Liver (tissue), 8 donors: ENCODE measurements at regions not wholly inside any gene's neighbourhood (a gene's known extent, or its start where the extent isn't known, plus 50 kb on each side); places are given as distances from the start of the nearest gene placed in this dataset.

ENCODE experiments used
- DNase-seq: peaks from one replicate; pipeline ENCODE4 v3.0.0-alpha.2; 2017; ENCODE audit warnings: low spot score
- H3K27ac ChIP-seq, 2 donors: one replicate each; pipeline ENCODE4 v1.7.0; 2013; ENCODE audit warnings: inconsistent platforms in 2 of 2, low read length in 2 of 2, control low read depth in 1 of 2, low read depth in 1 of 2, mild to moderate bottlenecking in 1 of 2
- H3K27me3 ChIP-seq, 4 donors: one replicate each; pipeline versions ENCODE4 v1.6.1 to v1.7.0; 2013; ENCODE audit warnings: low read length in 3 of 4, inconsistent platforms in 1 of 4, mild to moderate bottlenecking in 1 of 4, moderate library complexity in 1 of 4; ENCODE audit not compliant: control insufficient read depth in 4 of 4, insufficient read depth in 4 of 4
- H3K36me3 ChIP-seq, 4 donors: one replicate each; pipeline versions ENCODE4 v1.6.1 to v1.7.0; 2013; ENCODE audit warnings: low read length in 3 of 4, mild to moderate bottlenecking in 3 of 4, low read depth in 1 of 4, moderate library complexity in 1 of 4; ENCODE audit not compliant: control insufficient read depth in 4 of 4, insufficient read depth in 3 of 4
- H3K4me1 ChIP-seq, 4 donors: one replicate each; pipeline versions ENCODE4 v1.6.1 to v1.7.0; 2013; ENCODE audit warnings: low read length in 3 of 4, mild to moderate bottlenecking in 3 of 4, moderate library complexity in 1 of 4; ENCODE audit not compliant: control insufficient read depth in 4 of 4, insufficient read depth in 4 of 4
- H3K4me3 ChIP-seq, 3 donors: one replicate each; pipeline versions ENCODE4 v1.6.1 to v1.7.0; 2013; ENCODE audit warnings: low read length in 3 of 3, control low read depth in 1 of 3, low read depth in 1 of 3, mild to moderate bottlenecking in 1 of 3
- H3K9ac ChIP-seq, 2 donors: one replicate each; pipeline ENCODE4 v1.7.0; 2013; ENCODE audit warnings: low read length in 2 of 2, mild to moderate bottlenecking in 2 of 2, moderate library complexity in 2 of 2, control low read depth in 1 of 2, low read depth in 1 of 2
- H3K9me3 ChIP-seq, 4 donors: one replicate each; pipeline versions ENCODE4 v1.6.1 to v1.7.0; 2013; ENCODE audit warnings: low read length in 3 of 4; ENCODE audit not compliant: control insufficient read depth in 4 of 4
- ATF3 ChIP-seq: IDR thresholded peaks from 2 replicates; pipeline ENCODE4 v1.6.1; 2016; ENCODE audit warnings: antibody characterized with exemption
- CTCF ChIP-seq: fragments of 150-350 bp; IDR thresholded peaks from 2 replicates; pipeline ENCODE4 v1.5.1; 2017; ENCODE audit warnings: improper control_type of control experiment, low read depth, low read length; ENCODE audit not compliant: missing input control
- EGR1 ChIP-seq, 2 donors: IDR thresholded peaks; 2 replicates each; pipeline ENCODE4 v1.6.1; 2016 to 2018; ENCODE audit warnings: antibody characterized with exemption in 2 of 2, low read depth in 2 of 2
- FOXA1 ChIP-seq: IDR thresholded peaks from 2 replicates; pipeline ENCODE4 v1.6.1; 2016; ENCODE audit warnings: antibody characterized with exemption
- FOXA2 ChIP-seq: IDR thresholded peaks from 2 replicates; pipeline ENCODE4 v1.6.1; 2016; ENCODE audit warnings: antibody characterized with exemption
- GABPA ChIP-seq, 2 donors: IDR thresholded peaks in 1 of 2; conservative IDR thresholded peaks in 1 of 2; 2 replicates each; pipeline ENCODE4 v1.6.1; 2016; ENCODE audit warnings: antibody characterized with exemption in 2 of 2, mild to moderate bottlenecking in 1 of 2, moderate library complexity in 1 of 2
- HNF4A ChIP-seq, 2 donors: conservative IDR thresholded peaks; 2 replicates each; pipeline ENCODE4 v1.6.1; 2016; ENCODE audit warnings: antibody characterized with exemption in 2 of 2, mild to moderate bottlenecking in 2 of 2
- JUND ChIP-seq, 2 donors: IDR thresholded peaks; 2 replicates each; pipeline ENCODE4 v1.6.1; 2016; ENCODE audit warnings: antibody characterized with exemption in 2 of 2
- MAX ChIP-seq: IDR thresholded peaks from 2 replicates; pipeline ENCODE4 v1.6.1; 2016; ENCODE audit warnings: antibody characterized with exemption
- NR2F2 ChIP-seq: IDR thresholded peaks from 2 replicates; pipeline ENCODE4 v1.6.1; 2016; ENCODE audit warnings: antibody characterized with exemption
- RAD21 ChIP-seq, 2 donors: IDR thresholded peaks; 2 replicates each; pipeline ENCODE4 v1.6.1; 2016; ENCODE audit warnings: antibody characterized with exemption in 2 of 2, mild to moderate bottlenecking in 2 of 2
- RXRA ChIP-seq, 2 donors: IDR thresholded peaks; 2 replicates each; pipeline ENCODE4 v1.6.1; 2017 to 2018; ENCODE audit warnings: antibody characterized with exemption in 2 of 2, mild to moderate bottlenecking in 1 of 2
- SP1 ChIP-seq: IDR thresholded peaks from 2 replicates; pipeline ENCODE4 v1.6.1; 2018; ENCODE audit warnings: antibody characterized with exemption, mild to moderate bottlenecking
- TAF1 ChIP-seq: conservative IDR thresholded peaks from 2 replicates; pipeline ENCODE4 v1.6.1; 2016; ENCODE audit warnings: antibody characterized with exemption, mild to moderate bottlenecking
- YY1 ChIP-seq: IDR thresholded peaks from 2 replicates; pipeline ENCODE4 v1.6.1; 2016; ENCODE audit warnings: antibody characterized with exemption, mild to moderate bottlenecking
- ZBTB33 ChIP-seq: IDR thresholded peaks from 2 replicates; pipeline ENCODE4 v1.6.1; 2016; ENCODE audit warnings: antibody characterized with exemption
- WGBS: extraction: QIAGEN DNeasy Blood & Tissue Kit; methylation state at CpG from one replicate; pipeline ENCODE4 v1.1.7; 2013; 5-methylcytosine and 5-hydroxymethylcytosine counted together
- donor health status: healthy.
- donor health status: healthy.
- donor health status: healthy.
- donor health status: healthy.
- donor health status: healthy.

GRCh38 chr10:53749439-53749838, 976.9 kb upstream of the MBL2 start:
- TF ChIP-seq JUND (IDR thresholded peaks at IDR 0.05) (no peak), SP1 (no peak), GABPA (IDR thresholded peaks at IDR 0.05 in 1 of 2, conservative IDR thresholded peaks at IDR 0.05 in 1 of 2) (no peak), RXRA (IDR thresholded peaks at IDR 0.05) (no peak), EGR1 (IDR thresholded peaks at IDR 0.05; ENCODE audit: low read depth in 2 of 2) (no peak), ZBTB33 (no peak), CTCF (no peak), YY1 (no peak), HNF4A (conservative IDR thresholded peaks at IDR 0.05) (no peak)
- Histone ChIP-seq H3K27me3 (no peaks in the 10 kb centered on the region), H3K4me3 (no peak overlapping the region), H3K4me1 (no peaks in the 10 kb centered on the region), H3K36me3 (no peaks in the 10 kb centered on the region), H3K27ac (no peak overlapping the region), H3K9me3 (peaks cover 0 to 4% (median 3%) of the 10 kb centered on the region in 4 donors), H3K9ac (no peak overlapping the region)
- WGBS: 72% methylated on average over 2 of the region's 2 CpGs
- no peak for DNase-seq

- H3K9ac ChIP-seq: no peak overlapping the region
- H3K36me3 ChIP-seq: no peaks in the 10 kb centered on the region
- H3K27ac ChIP-seq: no peak overlapping the region
- no peak for DNase-seq
- no peaks in the 10 kb centered on the region for H3K4me1 ChIP-seq
- H3K9me3 ChIP-seq: peaks cover 0 to 4% (median 3%) of the 10 kb centered on the region in 4 donors
- no peaks in the 10 kb centered on the region for H3K27me3 ChIP-seq
- TF ChIP-seq NR2F2 (no peak), YY1 (no peak), TAF1 (no peak), JUND (IDR thresholded peaks at IDR 0.05) (no peak), RXRA (IDR thresholded peaks at IDR 0.05) (no peak), RAD21 (IDR thresholded peaks at IDR 0.05) (no peak), HNF4A (conservative IDR thresholded peaks at IDR 0.05) (no peak), MAX (no peak), EGR1 (IDR thresholded peaks at IDR 0.05; ENCODE audit: low read depth in 2 of 2) (no peak)
- H3K4me3 ChIP-seq: no peak overlapping the region
- WGBS: 97% methylated on average over 1 of the region's 1 CpG
These were observed 975.7 kb upstream of the MBL2 start for GRCh38 chr10:53748319-53748718.

GRCh38 chr10:53744746-53745145, 972.2 kb upstream of the MBL2 start:
- H3K4me3 ChIP-seq: no peak overlapping the region
- H3K27ac ChIP-seq: no peak overlapping the region
- H3K9ac ChIP-seq: no peak overlapping the region
- no peaks in the 10 kb centered on the region for H3K27me3 ChIP-seq
- DNase-seq: no peak
- H3K4me1 ChIP-seq: no peaks in the 10 kb centered on the region
- H3K36me3 ChIP-seq: no peaks in the 10 kb centered on the region
- peaks cover 0 to 4% (median 3%) of the 10 kb centered on the region in 4 donors for H3K9me3 ChIP-seq
- TF ChIP-seq ATF3: no peak
- no peak for TF ChIP-seq HNF4A (conservative IDR thresholded peaks at IDR 0.05)
- TF ChIP-seq GABPA (IDR thresholded peaks at IDR 0.05 in 1 of 2, conservative IDR thresholded peaks at IDR 0.05 in 1 of 2): no peak
- no peak for TF ChIP-seq ZBTB33
- TF ChIP-seq FOXA1: no peak
- TF ChIP-seq NR2F2: no peak
- no peak for TF ChIP-seq TAF1
- no peak for TF ChIP-seq CTCF
- no peak for TF ChIP-seq SP1
- TF ChIP-seq FOXA2: no peak
- no peak for TF ChIP-seq MAX
- no peak for TF ChIP-seq RAD21 (IDR thresholded peaks at IDR 0.05)
- no peak for TF ChIP-seq JUND (IDR thresholded peaks at IDR 0.05)
